ENCODE measurements at regions not wholly inside any gene's neighbourhood (a gene's known extent, or its start where the extent isn't known, plus 50 kb on each side); places are given as distances from the start of the nearest gene placed in this dataset.

GRCh38 chr2:236711440-236711839 lies 141.8 kb downstream of the ACKR3 start:
- no peak for TF ChIP-seq POLR2A (IDR thresholded peaks at IDR 0.05; ENCODE audit: control extremely low read depth in 1 of 2, low read depth in 2 of 2, low read length in 2 of 2)
- no peak for TF ChIP-seq CTCF (IDR thresholded peaks at IDR 0.05; ENCODE audit: control extremely low read depth in 1 of 3, insufficient read depth in 1 of 3, low read depth in 1 of 3, low read length in 3 of 3)
- no peak for TF ChIP-seq JUND (IDR thresholded peaks at IDR 0.05; ENCODE audit: low read length)

Data from H1 (cell line).